ENCODE measurements at regions not wholly inside any gene's neighbourhood (a gene's known extent, or its start where the extent isn't known, plus 50 kb on each side); places are given as distances from the start of the nearest gene placed in this dataset.

DNA sequence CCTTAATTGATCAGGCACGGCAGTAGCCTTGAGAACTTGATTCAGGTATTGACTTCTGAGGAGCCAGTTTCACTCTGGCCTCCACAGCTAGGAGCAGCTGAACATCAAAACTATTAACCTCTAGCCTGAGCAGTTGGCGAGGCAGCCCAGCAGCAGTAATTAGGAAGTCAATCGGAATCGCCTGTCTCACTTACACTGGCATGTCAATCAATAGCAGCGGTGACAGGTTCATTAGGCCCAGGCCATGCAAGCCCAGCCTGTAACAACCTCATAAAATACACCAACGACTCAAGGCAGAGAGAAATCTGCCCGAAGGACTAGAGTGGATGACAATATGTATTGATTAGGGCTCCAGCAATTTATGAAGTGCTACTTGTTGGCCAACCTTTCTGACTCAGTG, 255.4 kb upstream of the SKOR2 start:
- Histone ChIP-seq H3K27me3 (ENCODE audit: insufficient read depth) (no peaks in the 10 kb centered on the region), H3K9ac (no peak overlapping the region), H4K20me1 (ENCODE audit: insufficient read depth) (no peaks in the 10 kb centered on the region), H3F3A (replicated peaks; ENCODE audit: insufficient read depth) (no peaks in the 10 kb centered on the region), H3K36me3 (replicated peaks in 1 of 2; ENCODE audit: control insufficient read depth in 1 of 2, insufficient read depth in 2 of 2, low read length in 1 of 2) (no peaks in the 10 kb centered on the region), H3K4me2 (no peak overlapping the region), H3K9me3 (no peaks in the 10 kb centered on the region), H2AFZ (ENCODE audit: low read depth) (no peak overlapping the region), H3K4me1 (ENCODE audit: control insufficient read depth in 1 of 2, insufficient read depth in 2 of 2, low read depth in 1 of 2, low read length in 1 of 2) (peaks cover 0 to 2% of the 10 kb centered on the region in 2 experiments; a peak in 1 of 4 replicates), H3K79me2 (ENCODE audit: insufficient read depth) (no peaks in the 10 kb centered on the region), H3K4me3 (ENCODE audit: low read depth in 2 of 2, low read length in 1 of 2) (no peak overlapping the region), H3K27ac (ENCODE audit: low read depth in 2 of 2, low read length in 1 of 2) (no peak overlapping the region), H3K9me2 (no peaks in the 10 kb centered on the region)
- TF ChIP-seq IRF3 (IDR thresholded peaks at IDR 0.05; ENCODE audit: low read depth, low read length) = no peak
- TF ChIP-seq FOSL2 (IDR thresholded peaks at IDR 0.05; ENCODE audit: borderline replicate concordance, low read depth) = no peak
- TF ChIP-seq RCOR1 (IDR thresholded peaks at IDR 0.05; ENCODE audit: low read length) = no peak
- TF ChIP-seq TEAD4 (IDR thresholded peaks at IDR 0.05; ENCODE audit: borderline replicate concordance, insufficient read depth) = no peak
- TF ChIP-seq EZH2phosphoT487 (IDR thresholded peaks at IDR 0.05; ENCODE audit: borderline replicate concordance, low read depth) = no peak
- TF ChIP-seq RXRA (IDR thresholded peaks at IDR 0.05; ENCODE audit: borderline replicate concordance, low read depth) = no peak
- no peak for TF ChIP-seq JUND (IDR thresholded peaks at IDR 0.05)
- no peak for TF ChIP-seq MEF2A (IDR thresholded peaks at IDR 0.05; ENCODE audit: borderline replicate concordance, low read depth)
- TF ChIP-seq NFIC (IDR thresholded peaks at IDR 0.05; ENCODE audit: borderline replicate concordance) = no peak
- no peak for TF ChIP-seq ELF1 (IDR thresholded peaks at IDR 0.05)
- no peak for TF ChIP-seq CTCF (IDR thresholded peaks at IDR 0.05)
- TF ChIP-seq EP300 (IDR thresholded peaks at IDR 0.05; ENCODE audit: borderline replicate concordance in 1 of 2, low read depth in 1 of 2, low read length in 1 of 2) = no peak
- TF ChIP-seq RFX5 (IDR thresholded peaks at IDR 0.05; ENCODE audit: low read length) = no peak
- TF ChIP-seq FOXM1 (IDR thresholded peaks at IDR 0.05; ENCODE audit: low read depth) = no peak
- TF ChIP-seq USF1 (IDR thresholded peaks at IDR 0.05; ENCODE audit: borderline replicate concordance, low read depth) = no peak
- TF ChIP-seq SIN3A (IDR thresholded peaks at IDR 0.05; ENCODE audit: borderline replicate concordance, low read depth, low read length) = no peak
- TF ChIP-seq, protein P1, sequence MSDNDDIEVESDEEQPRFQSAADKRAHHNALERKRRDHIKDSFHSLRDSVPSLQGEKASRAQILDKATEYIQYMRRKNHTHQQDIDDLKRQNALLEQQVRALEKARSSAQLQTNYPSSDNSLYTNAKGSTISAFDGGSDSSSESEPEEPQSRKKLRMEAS (IDR thresholded peaks at IDR 0.05; ENCODE audit: low read depth) = no peak
- TF ChIP-seq CHD2 (IDR thresholded peaks at IDR 0.05; ENCODE audit: low read length, partially characterized antibody) = no peak
- no peak for TF ChIP-seq GATA2 (CRISPR knock-in tag; IDR thresholded peaks at IDR 0.05)
- ChIA-PET CTCF (no interaction called here), POLR2A (no interaction called here)
- WGBS (ENCODE audit: low lambda C conversion rate) = 29% methylated on average over 7 of the region's 7 CpGs
- no peak for DNase-seq

Data from SK-N-SH (cell line).